ENCODE measurements at regions not wholly inside any gene's neighbourhood (a gene's known extent, or its start where the extent isn't known, plus 50 kb on each side); places are given as distances from the start of the nearest gene placed in this dataset.
A peak's percentile ranks its signal among the peaks of the same experiment; 100 is the strongest.

GRCh38 chr10:3530783-3531645, 254.0 kb downstream of the KLF6 start:
- no peaks in the 10 kb centered on the region for H3K27me3 ChIP-seq
- peaks cover 1% of the 10 kb centered on the region; the same call in 1 of the 2 replicates for H3K36me3 ChIP-seq
- no peak overlapping the region for H3K27ac ChIP-seq
- H3K4me2 ChIP-seq = 0 out of 2 replicates have a peak overlapping the region, but pooled peaks have one; percentile 71
- no peaks in the 10 kb centered on the region for H4K20me1 ChIP-seq
- H3K9me3 ChIP-seq = peaks cover 7% of the 10 kb centered on the region
- H3K4me1 ChIP-seq = peaks cover 88% of the 10 kb centered on the region
- no peak overlapping the region for H3K4me3 ChIP-seq
- no peak for TF ChIP-seq Cebpa-rat (IDR thresholded peaks at IDR 0.05)
- no peak overlapping the region for H3K9ac ChIP-seq

GRCh38 chr10:3530346-3530745, 254.7 kb downstream of the KLF6 start:
- Histone ChIP-seq H3K9ac (no peak overlapping the region), H4K20me1 (no peaks in the 10 kb centered on the region), H3K36me3 (peaks cover 5% of the 10 kb centered on the region; the same call in 1 of the 2 replicates), H3K4me3 (no peak overlapping the region), H3K4me1 (peaks cover 81% of the 10 kb centered on the region), H3K4me2 (no peak overlapping the region), H3K27me3 (no peaks in the 10 kb centered on the region), H3K9me3 (peaks cover 14% of the 10 kb centered on the region), H3K27ac (no peak overlapping the region)
- no peak for TF ChIP-seq Cebpa-rat (IDR thresholded peaks at IDR 0.05)

DNA sequence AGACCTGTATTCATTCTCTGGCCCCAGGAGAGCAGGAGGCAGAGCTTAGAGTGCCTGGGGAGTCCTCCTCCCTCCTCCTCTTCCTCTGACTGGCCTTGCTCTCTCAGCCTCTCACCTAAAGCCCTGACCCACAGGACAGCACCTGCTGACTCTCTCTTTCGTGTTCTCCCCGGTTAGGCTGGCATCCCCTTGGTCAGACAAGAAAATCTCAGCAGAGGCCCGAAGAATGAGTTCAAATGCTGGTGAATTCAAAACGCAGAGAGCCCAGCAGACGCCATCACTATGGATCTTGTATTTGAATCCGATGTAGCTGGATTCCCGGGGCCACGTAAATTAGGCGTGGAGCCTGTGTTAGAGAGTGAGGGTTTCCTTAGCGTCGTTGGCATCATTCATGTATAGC, 255.3 kb downstream of the KLF6 start:
- peak overlapping the region; percentile 36 for H3K4me2 ChIP-seq
- H3K27ac ChIP-seq = no peak overlapping the region
- no peak overlapping the region for H3K9ac ChIP-seq
- H3K4me1 ChIP-seq = peaks cover 75% of the 10 kb centered on the region
- H3K27me3 ChIP-seq = no peaks in the 10 kb centered on the region
- H3K4me3 ChIP-seq = no peak overlapping the region
- H4K20me1 ChIP-seq = no peaks in the 10 kb centered on the region
- no peak for TF ChIP-seq Cebpa-rat (IDR thresholded peaks at IDR 0.05)
- H3K36me3 ChIP-seq = peaks cover 5% of the 10 kb centered on the region; the same call in 1 of the 2 replicates
- peaks cover 18% of the 10 kb centered on the region for H3K9me3 ChIP-seq

- Histone ChIP-seq H3K9ac (no peak overlapping the region), H3K4me2 (peak overlapping the region; percentile 36), H3K4me1 (peaks cover 70% of the 10 kb centered on the region)
Observed at GRCh38 chr10:3528823-3529403, 256.1 kb downstream of the KLF6 start.

DNA sequence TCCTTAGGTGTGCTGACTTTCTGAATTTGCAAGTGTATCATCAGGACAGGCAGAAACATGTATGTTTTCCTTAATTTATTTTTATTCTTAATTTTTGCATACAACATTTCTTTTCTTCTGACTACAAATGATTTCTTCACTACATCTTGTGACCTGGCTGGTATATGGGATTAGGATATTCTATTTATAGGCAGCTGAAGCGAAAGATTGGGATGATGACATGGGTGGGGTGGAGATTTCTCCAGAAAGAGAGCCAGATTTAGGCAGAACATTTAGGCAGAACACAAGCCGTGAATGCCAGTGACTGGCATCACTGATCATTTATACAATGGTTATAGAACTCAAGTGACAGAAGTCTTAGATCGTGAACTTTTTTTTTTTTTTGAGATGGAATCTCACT, 256.7 kb downstream of the KLF6 start:
- Histone ChIP-seq H3K36me3 (peaks cover 5% of the 10 kb centered on the region; the same call in 1 of the 2 replicates), H3K27ac (no peak overlapping the region), H3K9me3 (peaks cover 31% of the 10 kb centered on the region), H3K9ac (no peak overlapping the region), H3K4me1 (peaks cover 72% of the 10 kb centered on the region), H3K4me2 (no peak overlapping the region; the same call in 1 of the 2 replicates), H4K20me1 (no peaks in the 10 kb centered on the region), H3K4me3 (no peak overlapping the region), H3K27me3 (no peaks in the 10 kb centered on the region)
- no peak for TF ChIP-seq Cebpa-rat (IDR thresholded peaks at IDR 0.05)

More at GRCh38 chr10:3528823-3529403, 256.1 kb downstream of the KLF6 start:
- Histone ChIP-seq H3K27me3 (no peaks in the 10 kb centered on the region), H3K36me3 (peaks cover 5% of the 10 kb centered on the region; the same call in 1 of the 2 replicates), H3K27ac (no peak overlapping the region), H3K9me3 (peaks cover 25% of the 10 kb centered on the region), H3K4me3 (no peak overlapping the region), H4K20me1 (no peaks in the 10 kb centered on the region)
- TF ChIP-seq Cebpa-rat (IDR thresholded peaks at IDR 0.05) = no peak

DNA sequence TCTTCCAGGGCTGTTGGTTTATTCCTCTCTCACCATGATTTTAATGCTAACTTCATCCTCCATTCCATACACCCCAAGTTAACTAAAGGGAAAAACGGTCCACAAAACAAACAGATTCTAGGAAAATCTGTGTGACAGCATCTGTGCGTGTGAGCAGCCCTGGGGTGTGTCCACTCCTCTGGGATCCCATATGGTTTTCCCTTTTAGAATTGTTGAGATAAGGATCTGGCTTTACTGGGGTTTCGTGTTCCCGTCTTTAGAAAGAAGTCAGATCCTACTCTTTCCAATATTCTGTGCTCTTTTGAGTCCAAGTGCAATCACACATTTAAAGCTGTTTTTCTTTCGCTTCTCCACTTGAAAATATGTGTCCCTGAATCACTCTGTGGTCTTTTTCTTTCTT, 257.1 kb downstream of the KLF6 start:
- TF ChIP-seq Cebpa-rat (IDR thresholded peaks at IDR 0.05) = no peak
- Histone ChIP-seq H3K9me3 (peaks cover 35% of the 10 kb centered on the region), H3K4me1 (peaks cover 72% of the 10 kb centered on the region), H3K9ac (no peak overlapping the region), H3K36me3 (peaks cover 5% of the 10 kb centered on the region; the same call in 1 of the 2 replicates), H3K4me2 (peak overlapping the region; percentile 62), H3K27me3 (no peaks in the 10 kb centered on the region), H3K27ac (no peak overlapping the region), H3K4me3 (no peak overlapping the region), H4K20me1 (no peaks in the 10 kb centered on the region)

DNA sequence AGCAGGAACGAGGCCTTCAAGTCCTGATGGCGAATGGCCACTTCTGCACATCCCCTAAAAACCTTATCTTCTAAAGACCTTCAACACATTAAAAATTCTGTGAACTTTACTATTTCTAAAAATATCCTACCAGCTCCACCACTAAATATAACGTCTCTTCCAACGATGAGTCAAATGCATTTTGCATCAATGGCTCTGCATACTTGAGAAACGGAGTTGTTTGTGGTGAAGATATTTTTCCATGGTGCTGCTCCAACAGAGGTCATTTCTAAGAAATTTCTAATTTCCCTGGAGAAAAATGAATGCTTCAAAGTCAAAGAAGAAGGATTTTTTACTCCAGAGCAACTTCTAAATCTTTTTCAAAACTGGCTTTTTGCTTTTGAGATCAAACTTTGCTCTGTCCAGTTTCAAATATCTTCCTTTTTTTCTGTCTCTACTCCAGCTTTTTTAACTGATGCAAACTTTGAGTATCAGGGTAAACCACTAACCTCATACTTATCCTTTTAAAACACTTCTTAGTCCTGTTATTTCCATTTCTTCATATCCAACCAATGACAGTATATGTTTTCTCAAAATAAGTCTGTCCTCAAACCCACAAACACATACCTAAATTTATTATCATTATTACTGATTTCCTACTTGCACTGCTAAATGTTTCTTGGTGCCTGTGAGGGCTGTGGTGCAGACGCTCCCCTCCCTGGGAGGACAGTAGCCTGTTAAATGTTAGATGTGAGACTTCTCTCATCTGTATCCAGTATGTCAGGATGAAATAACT, 258.1 kb downstream of the KLF6 start:
- Histone ChIP-seq H3K27ac (peak overlapping the region; percentile 15; the same call in 1 of the 2 replicates), H3K9ac (no peak overlapping the region), H3K4me2 (peak overlapping the region; percentile 62)

DNA sequence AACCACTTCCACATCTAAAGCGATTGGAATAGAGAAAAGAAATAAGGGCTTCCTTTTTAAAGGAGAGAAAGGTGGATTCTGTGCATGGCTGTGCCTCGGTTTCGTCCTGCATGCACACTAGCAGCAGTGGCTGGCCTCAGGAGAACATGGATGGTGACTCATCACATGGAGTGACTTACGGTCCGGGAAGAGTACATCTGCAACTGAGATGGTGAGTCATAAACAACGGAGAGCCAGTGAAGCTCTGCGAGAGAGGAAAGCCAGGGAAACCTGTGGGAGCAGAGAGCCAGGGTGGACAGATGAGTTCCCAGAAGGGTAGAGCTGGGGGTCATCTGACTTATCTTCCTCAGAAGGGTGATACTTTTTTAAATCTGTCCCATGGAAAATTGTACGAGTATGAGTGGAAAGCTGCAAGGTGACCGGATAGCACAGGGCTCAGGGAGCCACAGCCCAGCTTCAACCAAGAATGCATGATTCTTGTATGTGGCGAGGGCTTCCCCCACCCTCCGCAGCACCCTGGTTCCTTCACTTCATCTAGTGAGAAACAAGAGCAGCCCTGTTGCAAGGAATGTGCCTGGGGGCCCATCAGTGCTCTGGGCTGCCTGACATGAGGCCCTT, 259.1 kb downstream of the KLF6 start:
- H3K36me3 ChIP-seq = peaks cover 5% of the 10 kb centered on the region; the same call in 1 of the 2 replicates
- peaks cover 45% of the 10 kb centered on the region for H3K9me3 ChIP-seq
- H3K4me2 ChIP-seq = no peak overlapping the region
- H4K20me1 ChIP-seq = no peaks in the 10 kb centered on the region
- no peak for TF ChIP-seq Cebpa-rat (IDR thresholded peaks at IDR 0.05)
- no peaks in the 10 kb centered on the region for H3K27me3 ChIP-seq
- H3K9ac ChIP-seq = no peak overlapping the region
- H3K4me1 ChIP-seq = peaks cover 53% of the 10 kb centered on the region
- peak overlapping the region; percentile 29; the same call in 1 of the 2 replicates for H3K4me3 ChIP-seq
- no peak overlapping the region for H3K27ac ChIP-seq

More for the DNA sequence above, 258.1 kb downstream of the KLF6 start:
- no peaks in the 10 kb centered on the region for H4K20me1 ChIP-seq
- peak overlapping the region; percentile 29; the same call in 1 of the 2 replicates for H3K4me3 ChIP-seq
- peaks cover 63% of the 10 kb centered on the region for H3K4me1 ChIP-seq
- peaks cover 5% of the 10 kb centered on the region; the same call in 1 of the 2 replicates for H3K36me3 ChIP-seq
- H3K27me3 ChIP-seq = no peaks in the 10 kb centered on the region
- peaks cover 45% of the 10 kb centered on the region for H3K9me3 ChIP-seq
- no peak for TF ChIP-seq Cebpa-rat (IDR thresholded peaks at IDR 0.05)
